AG04449 (cell line): ENCODE measurements at regions not wholly inside any gene's neighbourhood (a gene's known extent, or its start where the extent isn't known, plus 50 kb on each side); places are given as distances from the start of the nearest gene placed in this dataset.

Source experiments
- CTCF ChIA-PET: fragments of 350-600 bp; formaldehyde crosslinking; extraction: SDS; loops from one replicate; lab custom pipeline; 2021; ENCODE audit warnings: antibody characterized with exemption; lab: Yijun Ruan, JAX
- POLR2A ChIA-PET: fragments of 400-600, 350-600 bp; formaldehyde crosslinking; extraction: SDS; loops from one replicate; lab custom pipeline; 2020; ENCODE audit warnings: antibody characterized with exemption, inconsistent platforms; lab: Yijun Ruan, JAX
- DNase-seq: peaks from one replicate; pipeline ENCODE4 v3.0.0-alpha.2; 2010; ENCODE audit warnings: low read depth, low spot score
- H3K4me3 ChIP-seq: 2 replicates; pipeline ENCODE4 v1.5.1; 2011; ENCODE audit warnings: low read depth, mild to moderate bottlenecking, control low read depth, low read length
- CTCF ChIP-seq: IDR thresholded peaks from one replicate; pipeline ENCODE4 v1.5.1; 2011; ENCODE audit warnings: mild to moderate bottlenecking, moderate library complexity, low read length, control low read depth, inconsistent platforms; ENCODE audit not compliant: insufficient read depth; ENCODE audit errors: missing control alignments

DNA sequence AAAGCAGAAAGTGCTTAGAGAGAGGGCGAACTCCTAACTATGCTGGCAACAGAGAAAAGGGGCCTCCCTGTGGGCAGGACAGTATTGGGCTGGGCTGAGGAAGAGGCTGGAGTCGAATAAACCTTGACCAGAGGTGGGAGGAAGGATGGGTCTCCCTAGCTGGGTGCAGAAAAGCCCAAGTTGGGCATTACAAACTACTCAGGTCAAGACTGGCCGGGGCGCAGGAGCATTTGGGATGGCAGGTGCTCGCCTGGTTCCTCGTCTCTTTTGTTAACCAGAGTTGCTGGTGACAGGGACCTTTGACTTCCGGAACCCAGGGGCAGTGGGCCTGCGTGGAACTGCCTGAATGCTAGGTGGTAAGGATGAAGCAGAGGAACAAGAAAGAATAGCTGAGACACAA, 80.3 kb upstream of the SHISAL1 start:
- CTCF ChIA-PET: interaction anchor here (0.9 to 1.2 kb wide), 2 partner anchors 312 to 400 kb away, joined by 3 to 4 read pairs; no protein-coding TSS in a partner anchor
- no peak for TF ChIP-seq CTCF
- DNase-seq: no peak

DNA sequence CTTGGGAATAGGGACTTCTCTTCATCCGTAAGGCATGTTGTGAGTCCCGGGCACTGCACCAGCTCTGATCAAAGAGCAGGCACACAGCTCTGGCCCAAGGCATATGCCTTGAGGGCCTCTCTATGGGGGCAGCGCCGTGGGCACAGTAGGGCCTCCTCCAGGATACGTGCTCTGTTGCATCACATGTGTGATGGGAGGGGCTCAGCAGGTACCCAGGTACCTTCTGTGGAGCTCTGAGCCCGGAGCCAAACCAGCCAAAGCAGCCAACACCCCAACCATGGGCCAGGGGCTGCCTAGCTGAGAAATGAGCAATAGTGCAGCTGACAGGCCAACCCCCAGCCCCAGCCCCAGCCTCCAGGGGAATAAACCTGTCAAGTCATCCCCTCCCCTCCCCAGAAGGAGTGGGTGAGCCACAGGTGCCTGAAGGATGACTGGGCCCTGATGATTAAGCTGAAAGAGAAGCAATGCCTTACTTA, 79.7 kb upstream of the SHISAL1 start:
- no peak for TF ChIP-seq CTCF
- DNase-seq: no peak
- no peak overlapping the region for H3K4me3 ChIP-seq
- POLR2A ChIA-PET: no interaction called here
- CTCF ChIA-PET: interaction anchor here (0.9 to 1.2 kb wide), 2 partner anchors 311 to 399 kb away, joined by 3 to 4 read pairs; no protein-coding TSS in a partner anchor

More for the DNA sequence above, 80.3 kb upstream of the SHISAL1 start:
- POLR2A ChIA-PET: no interaction called here
- H3K4me3 ChIP-seq: no peak overlapping the region

- POLR2A ChIA-PET: no interaction called here
- CTCF ChIA-PET: no interaction called here
- TF ChIP-seq CTCF: no peak
- no peak overlapping the region for H3K4me3 ChIP-seq
- no peak for DNase-seq
These were observed 79.0 kb upstream of the SHISAL1 start for GRCh38 chr22:44391481-44392445.

DNA sequence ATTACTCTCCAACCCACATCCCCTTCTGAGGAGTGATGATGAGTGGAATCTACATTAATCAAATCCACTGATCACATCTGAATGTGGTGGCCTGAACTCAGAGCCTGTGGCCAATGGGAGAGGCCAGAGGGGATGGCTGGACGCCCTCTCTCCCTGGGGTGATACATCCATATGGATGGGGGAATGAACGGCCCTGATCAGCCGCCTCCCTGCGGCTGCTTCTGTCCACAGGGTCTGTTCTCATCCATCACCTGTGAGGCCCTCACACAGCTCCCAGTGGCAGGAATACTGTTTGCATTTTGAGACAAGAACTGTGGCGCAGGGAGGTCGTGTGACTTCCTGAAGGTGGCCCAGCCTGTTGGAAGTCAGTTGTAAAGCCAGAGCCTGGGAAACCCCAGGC, 78.3 kb upstream of the SHISAL1 start:
- ChIA-PET POLR2A (no interaction called here), CTCF (interaction anchor here (0.7 kb wide), 1 partner anchor 11 kb away, joined by 3 read pairs; no protein-coding TSS in a partner anchor)
- no peak overlapping the region for H3K4me3 ChIP-seq
- no peak for TF ChIP-seq CTCF
- DNase-seq: no peak

- ChIA-PET POLR2A (no interaction called here), CTCF (interaction anchor here (0.7 kb wide), 1 partner anchor 10 kb away, joined by 3 read pairs; no protein-coding TSS in a partner anchor)
- no peak for TF ChIP-seq CTCF
- no peak for DNase-seq
- no peak overlapping the region for H3K4me3 ChIP-seq
These were observed 77.8 kb upstream of the SHISAL1 start for GRCh38 chr22:44390613-44390970.
